Endothelial cell of umbilical vein (primary cell): ENCODE measurements at regions not wholly inside any gene's neighbourhood (a gene's known extent, or its start where the extent isn't known, plus 50 kb on each side); places are given as distances from the start of the nearest gene placed in this dataset.
"Not testable (repeated sequence)": the region's sequence is repeated elsewhere in the genome, so short reads cannot be mapped to it uniquely, and the experiment has no call there.

Experiments
- BruUV-seq: library from RNA; stranded (reverse); fragments of 400-500 nt; replicated peaks from 2 replicates; lab custom pipeline; 2021; lab: Mats Ljungman, UMichigan
- CTCF ChIA-PET: fragments of 300-600, 350-600 bp; sonication (Branson Sonifier 250); formaldehyde crosslinking; loops from one replicate; lab custom pipeline; 2021; ENCODE audit warnings: antibody characterized with exemption, inconsistent platforms; lab: Charles Lee
- POLR2A ChIA-PET: fragments of 300-600, 350-600 bp; sonication (Branson Sonifier 250); formaldehyde crosslinking; loops from one replicate; lab custom pipeline; 2021; ENCODE audit warnings: antibody characterized with exemption, inconsistent platforms; lab: Charles Lee
- DNase-seq: peaks from one replicate; pipeline ENCODE4 v3.0.0-alpha.2; 2011; ENCODE audit warnings: low read depth, low spot score
- FAIRE-seq: peaks from 2 replicates; lab custom pipeline; 2011; peaks lifted over from hg19 to GRCh38; lab: Jason Lieb, UNC
- H2AFZ ChIP-seq: 2 replicates; pipeline ENCODE4 v1.6.0; 2012; ENCODE audit warnings: low read depth, low read length, control low read depth, inconsistent platforms
- H3K27ac ChIP-seq: 2 replicates; pipeline ENCODE4 v1.5.1; 2011; ENCODE audit warnings: low read depth, mild to moderate bottlenecking, control low read depth, low read length, moderate library complexity; ENCODE audit not compliant: insufficient read depth
- H3K27me3 ChIP-seq, 2 experiments: 2 replicates each; pipeline versions ENCODE4 v1.6.0 to v1.6.1; 2011; ENCODE audit warnings: low read length in 2 of 2, mixed read lengths in 1 of 2; ENCODE audit not compliant: control insufficient read depth in 2 of 2, insufficient read depth in 2 of 2
- H3K36me3 ChIP-seq, 2 experiments: 2 replicates in 1 of 2; 3 replicates in 1 of 2; pipeline ENCODE4 v1.5.1; 2011; ENCODE audit warnings: low read length in 2 of 2, mild to moderate bottlenecking in 1 of 2, moderate library complexity in 1 of 2; ENCODE audit not compliant: control insufficient read depth in 2 of 2, insufficient read depth in 2 of 2; ENCODE audit errors: extremely low read depth in 1 of 2
- H3K4me1 ChIP-seq: 3 replicates; pipeline ENCODE4 v1.5.1; 2011; ENCODE audit warnings: mild to moderate bottlenecking, low read length; ENCODE audit not compliant: control insufficient read depth, insufficient read depth; ENCODE audit errors: extremely low read depth
- H3K4me2 ChIP-seq: 2 replicates; pipeline ENCODE4 v1.6.1; 2011; ENCODE audit warnings: low read length, control low read depth, mixed read lengths; ENCODE audit not compliant: insufficient read depth
- H3K4me3 ChIP-seq, 3 experiments: fragments of 200-600 bp in 1 of 3; sonication (generic), shearing (Covaris generic) in 1 of 3; replicated peaks in 1 of 3; 2 replicates each; pipeline ENCODE4 v1.5.1; 2011 to 2016; ENCODE audit warnings: control low read depth in 3 of 3, low read length in 3 of 3, mild to moderate bottlenecking in 2 of 3, inconsistent platforms in 1 of 3, low read depth in 1 of 3, moderate library complexity in 1 of 3; ENCODE audit not compliant: insufficient read depth in 1 of 3
- H3K79me2 ChIP-seq: 2 replicates; pipeline ENCODE4 v1.6.0; 2012; ENCODE audit warnings: low read length, inconsistent platforms; ENCODE audit not compliant: control insufficient read depth, insufficient read depth
- H3K9ac ChIP-seq: replicated peaks from 2 replicates; pipeline ENCODE3; 2011; ENCODE audit warnings: low read length, control low read depth; ENCODE audit not compliant: insufficient read depth; ENCODE audit errors: extremely low read depth
- H3K9me1 ChIP-seq: replicated peaks from 3 replicates; pipeline ENCODE4 v1.6.0; 2011; ENCODE audit warnings: mild to moderate bottlenecking, low read length; ENCODE audit not compliant: control insufficient read depth, insufficient read depth; ENCODE audit errors: extremely low read depth
- H3K9me3 ChIP-seq: replicated peaks from 2 replicates; pipeline ENCODE4 v1.5.1; 2012; ENCODE audit warnings: low read length, inconsistent platforms; ENCODE audit not compliant: control insufficient read depth, insufficient read depth
- H4K20me1 ChIP-seq: replicated peaks from 2 replicates; pipeline ENCODE3; 2011; ENCODE audit warnings: mild to moderate bottlenecking, low read length; ENCODE audit not compliant: control insufficient read depth, insufficient read depth; ENCODE audit errors: extremely low read depth
- CTCF ChIP-seq, 2 donors: IDR thresholded peaks; 1 replicate in 1 of 2; 2 replicates in 1 of 2; pipeline ENCODE4 v1.5.1; 2011; ENCODE audit warnings: low read length in 2 of 2, mild to moderate bottlenecking in 2 of 2, moderate library complexity in 2 of 2, control low read depth in 1 of 2, inconsistent platforms in 1 of 2, low read depth in 1 of 2; ENCODE audit not compliant: insufficient read depth in 1 of 2; ENCODE audit errors: extremely low read depth in 1 of 2
- GATA2 ChIP-seq: IDR thresholded peaks from 2 replicates; pipeline ENCODE4 v1.7.0; 2011; ENCODE audit warnings: low read depth, mild to moderate bottlenecking, moderate library complexity, mixed read lengths, low read length; ENCODE audit not compliant: insufficient read length, insufficient read depth
- MYC ChIP-seq: IDR thresholded peaks from one replicate; pipeline ENCODE4 v1.6.1; 2011; ENCODE audit warnings: mild to moderate bottlenecking, low read depth, low read length
- POLR2A ChIP-seq: IDR thresholded peaks from 2 replicates; pipeline ENCODE4 v1.6.1; 2012; ENCODE audit warnings: low read depth, mild to moderate bottlenecking, control low read depth, low read length
- dilution Hi-C: fragments of 300-500 bp; cut with MboI; formaldehyde crosslinking; loops from one replicate; pipeline ENCODE4 v1.15.0; 2019; ENCODE audit warnings: low sequenced_read_pairs; ENCODE audit not compliant: extremely low pct_ligation_motif_present
- intact Hi-C: fragments of 100-400 bp; cut with micrococcal nuclease; formaldehyde crosslinking; loops from one replicate; pipeline ENCODE4 v1.10.0; 2022

DNA sequence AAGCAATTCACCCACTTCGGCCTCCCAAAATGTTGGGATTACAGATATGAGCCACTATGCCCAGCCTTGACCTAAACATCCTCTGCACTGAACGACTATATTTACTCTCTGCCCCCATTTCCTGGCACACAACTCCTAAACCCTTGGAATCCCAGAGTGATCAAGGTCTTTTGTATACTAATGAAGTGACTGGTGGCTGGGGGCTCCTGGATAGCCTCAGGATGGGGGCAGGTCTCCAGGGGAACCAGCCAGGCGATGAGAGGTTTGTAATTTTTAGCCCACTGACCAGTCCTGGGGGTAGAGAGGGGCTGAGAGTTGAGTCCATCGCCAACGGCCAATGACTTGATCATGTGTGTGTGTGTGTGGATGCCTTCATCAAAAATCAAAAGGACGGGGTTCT lies 71.1 kb downstream of the FAM50B start:
- dilution Hi-C loops (no loop called here), intact Hi-C loops (no loop called here)
- no peak for TF ChIP-seq MYC
- no peak for TF ChIP-seq POLR2A
- no peak for TF ChIP-seq CTCF (IDR thresholded peaks at IDR 0.05; ENCODE audit: extremely low read depth in 1 of 2, insufficient read depth in 1 of 2, low read depth in 1 of 2, low read length in 2 of 2)
- TF ChIP-seq GATA2, result no peak
- no peaks in the 10 kb centered on the region for H3K27me3 ChIP-seq
- H3K4me1 ChIP-seq, result peaks cover 13% of the 10 kb centered on the region
- H3K9me1 ChIP-seq, result no peaks in the 10 kb centered on the region
- H3K27ac ChIP-seq, result no peak overlapping the region
- no TSS peak for BruUV-seq
- no peak overlapping the region for H3K4me2 ChIP-seq
- no peaks in the 10 kb centered on the region for H3K36me3 ChIP-seq
- H3K79me2 ChIP-seq, result no peaks in the 10 kb centered on the region
- DNase-seq (no peak), FAIRE-seq (no peak)
- CTCF ChIA-PET, result no interaction called here
- no peaks in the 10 kb centered on the region for H3K9me3 ChIP-seq
- no peak overlapping the region for H2AFZ ChIP-seq
- no peak overlapping the region for H3K4me3 ChIP-seq
- no peaks in the 10 kb centered on the region for H4K20me1 ChIP-seq
- H3K9ac ChIP-seq, result no peak overlapping the region
- POLR2A ChIA-PET, result no interaction called here

- Histone ChIP-seq H2AFZ (no peak overlapping the region), H3K4me3 (no peak overlapping the region), H4K20me1 (no peaks in the 10 kb centered on the region), H3K4me1 (no peaks in the 10 kb centered on the region), H3K4me2 (no peak overlapping the region), H3K79me2 (no peaks in the 10 kb centered on the region), H3K27ac (no peak overlapping the region), H3K36me3 (no peaks in the 10 kb centered on the region), H3K9me3 (no peaks in the 10 kb centered on the region), H3K27me3 (no peaks in the 10 kb centered on the region), H3K9me1 (no peaks in the 10 kb centered on the region), H3K9ac (no peak overlapping the region)
- no TSS peak for BruUV-seq
- ChIA-PET POLR2A (no interaction called here), CTCF (interaction anchor here (1.6 kb wide), 1 partner anchor 11 kb away, joined by 6 read pairs; no protein-coding TSS in a partner anchor)
- TF ChIP-seq GATA2, result no peak
- dilution Hi-C loops, result no loop called here
- FAIRE-seq (no peak), DNase-seq (no peak)
- intact Hi-C loops, result no loop called here
Measured at GRCh38 chr6:3921663-3922062, 72.5 kb downstream of the FAM50B start.

- H3K36me3 ChIP-seq, dilution Hi-C loops, H3K79me2 ChIP-seq, BruUV-seq, POLR2A ChIA-PET, H4K20me1 ChIP-seq, H3K4me1 ChIP-seq, DNase-seq, intact Hi-C loops, H3K4me3 ChIP-seq, H3K4me2 ChIP-seq, H2AFZ ChIP-seq, H3K27me3 ChIP-seq, H3K9ac ChIP-seq, H3K9me1 ChIP-seq, H3K9me3 ChIP-seq, H3K27ac ChIP-seq, FAIRE-seq: not testable (repeated sequence)
- CTCF ChIA-PET, result interaction anchor here (0.7 to 1.4 kb wide), 6 partner anchors 10 to 73 kb away, joined by 3 to 7 read pairs (median 4); partner anchors contain the start of gene FAM50B
Measured at GRCh38 chr6:3922619-3923018, 73.4 kb downstream of the FAM50B start.
